ENCODE measurements at regions not wholly inside any gene's neighbourhood (a gene's known extent, or its start where the extent isn't known, plus 50 kb on each side); places are given as distances from the start of the nearest gene placed in this dataset.

DNA sequence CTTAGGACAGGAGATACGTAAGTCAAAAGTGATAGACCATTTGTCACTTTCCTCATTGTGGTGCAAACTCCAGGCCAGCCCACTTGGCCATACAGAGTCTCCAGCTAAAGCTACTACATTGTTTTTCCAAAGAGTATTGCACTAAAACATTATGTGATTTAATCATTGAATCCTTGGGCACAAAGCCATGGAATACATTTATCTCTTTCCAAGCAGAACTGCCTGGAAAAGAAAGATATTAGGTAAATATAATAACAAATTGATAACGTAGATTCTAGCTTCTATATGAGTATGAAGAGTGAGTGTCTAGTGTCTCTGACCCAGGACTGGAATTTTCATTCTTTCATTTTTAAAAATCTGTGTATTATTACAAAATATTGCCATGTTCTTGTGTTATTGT, 863.7 kb upstream of the SEMA6D start:
- Histone ChIP-seq H3K4me3 (ENCODE audit: low read length in 2 of 2) (no peak overlapping the region), H3K9me3 (ENCODE audit: control insufficient read depth, low read length) (no peaks in the 10 kb centered on the region), H3K27me3 (ENCODE audit: control insufficient read depth in 1 of 2, insufficient read depth in 2 of 2, low read length in 1 of 2) (no peaks in the 10 kb centered on the region), H3K4me1 (ENCODE audit: control insufficient read depth in 1 of 2, insufficient read depth in 2 of 2, low read length in 2 of 2) (no peaks in the 10 kb centered on the region), H3K27ac (ENCODE audit: low read depth in 1 of 2, low read length in 2 of 2) (no peak overlapping the region), H3K36me3 (ENCODE audit: control insufficient read depth in 1 of 2, insufficient read depth in 2 of 2, low read length in 1 of 2) (no peaks in the 10 kb centered on the region)
- intact Hi-C loops (cut with DNase I): no loop called here
- no peak for DNase-seq
- 78% methylated on average over 2 of the region's 2 CpGs for WGBS, 2 donors
- no peak for ATAC-seq (ENCODE audit: low FRiP score)

DNA sequence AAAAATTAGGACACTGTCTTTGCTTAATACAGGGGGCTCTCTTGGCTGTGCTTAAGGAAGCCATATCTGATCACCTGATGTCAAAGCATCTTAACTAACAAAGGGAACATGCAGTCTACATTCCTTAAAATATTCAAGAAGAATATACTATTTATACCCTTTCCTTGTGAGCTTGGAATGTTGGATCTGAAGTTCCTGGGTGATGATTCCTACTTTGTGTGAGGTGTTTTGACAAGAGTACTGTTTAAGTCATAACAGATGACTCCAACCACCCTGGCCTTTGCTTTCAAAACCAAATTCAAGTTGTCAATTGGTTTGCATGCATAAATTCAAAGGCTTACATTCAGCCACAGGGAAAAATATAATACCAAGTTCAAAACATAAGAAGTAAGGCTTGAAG, 862.7 kb upstream of the SEMA6D start:
- no peak for ATAC-seq (ENCODE audit: low FRiP score)
- Histone ChIP-seq H3K9me3 (ENCODE audit: control insufficient read depth, low read length) (no peaks in the 10 kb centered on the region), H3K27me3 (ENCODE audit: control insufficient read depth in 1 of 2, insufficient read depth in 2 of 2, low read length in 1 of 2) (no peaks in the 10 kb centered on the region), H3K36me3 (ENCODE audit: control insufficient read depth in 1 of 2, insufficient read depth in 2 of 2, low read length in 1 of 2) (no peaks in the 10 kb centered on the region), H3K27ac (ENCODE audit: low read depth in 1 of 2, low read length in 2 of 2) (no peak overlapping the region), H3K4me3 (ENCODE audit: low read length in 2 of 2) (no peak overlapping the region), H3K4me1 (ENCODE audit: control insufficient read depth in 1 of 2, insufficient read depth in 2 of 2, low read length in 2 of 2) (no peaks in the 10 kb centered on the region)
- intact Hi-C loops (cut with DNase I): no loop called here
- no peak for DNase-seq

DNA sequence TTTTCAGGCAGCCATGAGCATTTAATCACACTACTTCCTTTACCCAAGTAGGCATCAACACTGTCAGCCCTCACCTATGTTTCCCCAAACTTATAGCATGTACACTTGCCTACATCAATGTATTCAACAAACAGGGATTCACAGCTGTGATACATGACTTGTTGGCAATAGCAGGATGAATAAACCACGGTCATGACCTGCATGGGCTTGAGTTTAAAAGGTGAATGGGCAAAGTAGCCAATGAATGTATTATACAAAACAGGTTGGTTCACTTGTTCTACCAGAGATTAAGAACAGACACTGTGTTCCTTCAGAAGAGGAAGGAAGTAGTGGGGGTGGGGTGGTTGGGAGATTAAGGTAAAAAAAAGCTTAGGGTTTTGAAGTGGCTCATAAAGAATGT, 861.9 kb upstream of the SEMA6D start:
- Histone ChIP-seq H3K4me3 (ENCODE audit: low read length in 2 of 2) (no peak overlapping the region), H3K36me3 (ENCODE audit: control insufficient read depth in 1 of 2, insufficient read depth in 2 of 2, low read length in 1 of 2) (no peaks in the 10 kb centered on the region), H3K27me3 (ENCODE audit: control insufficient read depth in 1 of 2, insufficient read depth in 2 of 2, low read length in 1 of 2) (no peaks in the 10 kb centered on the region), H3K27ac (ENCODE audit: low read depth in 1 of 2, low read length in 2 of 2) (no peak overlapping the region), H3K9me3 (ENCODE audit: control insufficient read depth, low read length) (no peaks in the 10 kb centered on the region), H3K4me1 (ENCODE audit: control insufficient read depth in 1 of 2, insufficient read depth in 2 of 2, low read length in 2 of 2) (no peaks in the 10 kb centered on the region)
- WGBS, 2 donors: 88 to 92% methylated on average over 1 of the region's 1 CpG
- intact Hi-C loops (cut with DNase I): no loop called here
- ATAC-seq (ENCODE audit: low FRiP score) (no peak), DNase-seq (no peak)

DNA sequence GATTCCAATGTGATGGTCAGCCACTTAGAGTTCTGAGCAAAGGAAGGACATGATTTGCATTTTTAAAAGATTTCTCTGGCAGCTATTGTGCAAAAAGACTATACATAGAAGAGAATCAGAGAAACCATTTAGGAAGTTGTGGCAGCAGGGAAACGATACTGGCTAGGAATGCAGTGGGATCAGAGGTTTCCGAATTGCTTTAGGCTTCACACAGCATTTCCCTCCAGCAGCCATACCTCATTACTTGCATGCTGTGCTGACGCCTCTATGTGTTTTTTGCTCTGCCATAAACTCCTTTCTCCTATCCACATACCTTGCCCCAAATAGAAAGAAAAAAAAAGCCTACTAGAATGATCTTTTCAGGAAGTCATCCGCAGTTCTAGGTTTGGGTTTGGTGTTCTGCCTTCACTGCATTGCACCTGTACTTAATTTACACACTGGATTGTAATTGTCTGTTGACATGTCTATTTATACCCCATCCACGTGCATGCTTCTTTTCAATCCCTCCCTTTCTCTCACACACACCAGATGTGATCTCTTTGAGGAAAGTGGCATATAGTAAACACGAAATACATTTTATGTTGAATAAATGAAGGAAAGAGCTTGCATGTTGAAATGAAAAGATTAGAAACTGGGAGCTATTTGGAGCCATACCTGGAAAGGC, 860.3 kb upstream of the SEMA6D start:
- no peak for ATAC-seq (ENCODE audit: low FRiP score)
- Histone ChIP-seq H3K9me3 (ENCODE audit: control insufficient read depth, low read length) (no peaks in the 10 kb centered on the region), H3K27me3 (ENCODE audit: control insufficient read depth in 1 of 2, insufficient read depth in 2 of 2, low read length in 1 of 2) (no peaks in the 10 kb centered on the region), H3K36me3 (ENCODE audit: control insufficient read depth in 1 of 2, insufficient read depth in 2 of 2, low read length in 1 of 2) (no peaks in the 10 kb centered on the region), H3K4me1 (ENCODE audit: control insufficient read depth in 1 of 2, insufficient read depth in 2 of 2, low read length in 2 of 2) (no peaks in the 10 kb centered on the region), H3K27ac (ENCODE audit: low read depth in 1 of 2, low read length in 2 of 2) (no peak overlapping the region), H3K4me3 (ENCODE audit: low read length in 2 of 2) (no peak overlapping the region)
- DNase-seq: no peak
- intact Hi-C loops (cut with DNase I): no loop called here
- WGBS, 2 donors: 84% methylated on average over 6 of the region's 6 CpGs

DNA sequence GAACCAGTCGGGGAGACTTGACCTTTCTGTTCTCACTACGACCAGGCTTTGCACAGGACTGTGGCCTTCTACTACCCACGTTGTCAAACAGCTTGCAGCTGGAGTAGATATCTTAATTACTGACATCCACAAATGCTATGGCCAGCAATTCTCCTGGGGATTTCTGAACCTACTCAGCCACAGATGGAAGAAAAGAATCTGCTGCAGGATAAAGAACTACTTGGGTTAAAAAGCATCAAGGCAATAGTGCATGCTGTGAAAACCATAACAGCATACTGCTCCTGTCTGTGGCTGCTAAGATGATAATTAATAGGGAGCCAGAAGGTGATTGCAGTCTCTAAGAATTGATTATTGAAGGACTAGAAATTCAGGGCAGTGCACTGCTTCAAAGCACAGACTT, 859.2 kb upstream of the SEMA6D start:
- 62 to 68% methylated on average over 3 of the region's 3 CpGs for WGBS, 2 donors
- no peak overlapping the region for H3K4me3 ChIP-seq (ENCODE audit: low read length in 2 of 2)
- no peak overlapping the region for H3K27ac ChIP-seq (ENCODE audit: low read depth in 1 of 2, low read length in 2 of 2)
- DNase-seq (no peak), ATAC-seq (ENCODE audit: low FRiP score) (no peak)
- H3K9me3 ChIP-seq (ENCODE audit: control insufficient read depth, low read length): no peaks in the 10 kb centered on the region
- no peaks in the 10 kb centered on the region for H3K4me1 ChIP-seq (ENCODE audit: control insufficient read depth in 1 of 2, insufficient read depth in 2 of 2, low read length in 2 of 2)
- H3K27me3 ChIP-seq (ENCODE audit: control insufficient read depth in 1 of 2, insufficient read depth in 2 of 2, low read length in 1 of 2): no peaks in the 10 kb centered on the region
- H3K36me3 ChIP-seq (ENCODE audit: control insufficient read depth in 1 of 2, insufficient read depth in 2 of 2, low read length in 1 of 2): no peaks in the 10 kb centered on the region
- intact Hi-C loops (cut with DNase I): no loop called here

DNA sequence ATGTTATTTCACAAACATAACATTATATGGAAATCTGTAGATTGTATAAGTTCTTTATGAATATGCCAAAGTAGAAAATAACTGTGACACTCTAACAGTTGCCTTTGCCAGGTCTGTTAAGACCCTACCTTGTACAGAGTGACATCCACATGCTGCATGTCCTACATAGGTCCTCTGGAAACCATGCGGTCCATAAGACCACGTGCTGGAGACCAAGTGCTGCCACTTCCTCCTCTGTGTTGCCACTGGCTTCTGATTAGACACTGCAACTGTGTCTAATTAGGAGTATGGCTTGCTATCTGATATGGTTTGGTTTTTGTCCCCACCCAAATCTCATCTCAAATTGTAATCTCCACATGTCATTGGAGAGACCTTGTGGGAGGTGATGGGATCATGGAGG, 855.5 kb upstream of the SEMA6D start:
- DNase-seq: no peak
- Histone ChIP-seq H3K4me1 (ENCODE audit: control insufficient read depth in 1 of 2, insufficient read depth in 2 of 2, low read length in 2 of 2) (no peaks in the 10 kb centered on the region), H3K27ac (ENCODE audit: low read depth in 1 of 2, low read length in 2 of 2) (no peak overlapping the region), H3K27me3 (ENCODE audit: control insufficient read depth in 1 of 2, insufficient read depth in 2 of 2, low read length in 1 of 2) (no peaks in the 10 kb centered on the region), H3K36me3 (ENCODE audit: control insufficient read depth in 1 of 2, insufficient read depth in 2 of 2, low read length in 1 of 2) (no peaks in the 10 kb centered on the region), H3K4me3 (ENCODE audit: low read length in 2 of 2) (no peak overlapping the region), H3K9me3 (ENCODE audit: control insufficient read depth, low read length) (no peaks in the 10 kb centered on the region)
- ATAC-seq (ENCODE audit: low FRiP score): no peak
- 93 to 96% methylated on average over 2 of the region's 2 CpGs for WGBS, 2 donors
- intact Hi-C loops (cut with DNase I): no loop called here

DNA sequence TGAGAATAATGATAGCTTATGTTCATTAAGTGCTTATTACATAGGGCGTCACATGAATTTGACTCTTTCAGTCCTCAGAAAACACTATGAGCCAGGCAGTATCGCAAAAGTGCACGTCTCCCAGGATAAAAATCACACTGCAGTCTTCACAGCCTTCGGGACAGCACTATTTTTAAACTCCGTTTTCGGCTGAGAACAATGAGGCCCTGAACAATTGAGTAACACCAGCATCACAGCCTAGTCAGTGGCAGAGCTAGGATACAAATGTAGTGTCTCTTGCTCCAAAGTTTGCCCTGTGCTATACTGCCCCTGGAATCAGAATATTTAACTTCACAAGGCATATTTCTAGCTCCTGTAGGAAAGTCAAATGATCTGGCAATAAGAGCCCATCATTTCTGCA, 852.1 kb upstream of the SEMA6D start:
- Histone ChIP-seq H3K27ac (ENCODE audit: low read depth in 1 of 2, low read length in 2 of 2) (no peak overlapping the region), H3K4me3 (ENCODE audit: low read length in 2 of 2) (no peak overlapping the region), H3K9me3 (ENCODE audit: control insufficient read depth, low read length) (no peaks in the 10 kb centered on the region), H3K36me3 (ENCODE audit: control insufficient read depth in 1 of 2, insufficient read depth in 2 of 2, low read length in 1 of 2) (no peaks in the 10 kb centered on the region), H3K4me1 (ENCODE audit: control insufficient read depth in 1 of 2, insufficient read depth in 2 of 2, low read length in 2 of 2) (no peaks in the 10 kb centered on the region), H3K27me3 (ENCODE audit: control insufficient read depth in 1 of 2, insufficient read depth in 2 of 2, low read length in 1 of 2) (no peaks in the 10 kb centered on the region)
- no peak for ATAC-seq (ENCODE audit: low FRiP score)
- DNase-seq: no peak
- WGBS, 2 donors: 75 to 79% methylated on average over 6 of the region's 6 CpGs
- intact Hi-C loops (cut with DNase I): no loop called here

DNA sequence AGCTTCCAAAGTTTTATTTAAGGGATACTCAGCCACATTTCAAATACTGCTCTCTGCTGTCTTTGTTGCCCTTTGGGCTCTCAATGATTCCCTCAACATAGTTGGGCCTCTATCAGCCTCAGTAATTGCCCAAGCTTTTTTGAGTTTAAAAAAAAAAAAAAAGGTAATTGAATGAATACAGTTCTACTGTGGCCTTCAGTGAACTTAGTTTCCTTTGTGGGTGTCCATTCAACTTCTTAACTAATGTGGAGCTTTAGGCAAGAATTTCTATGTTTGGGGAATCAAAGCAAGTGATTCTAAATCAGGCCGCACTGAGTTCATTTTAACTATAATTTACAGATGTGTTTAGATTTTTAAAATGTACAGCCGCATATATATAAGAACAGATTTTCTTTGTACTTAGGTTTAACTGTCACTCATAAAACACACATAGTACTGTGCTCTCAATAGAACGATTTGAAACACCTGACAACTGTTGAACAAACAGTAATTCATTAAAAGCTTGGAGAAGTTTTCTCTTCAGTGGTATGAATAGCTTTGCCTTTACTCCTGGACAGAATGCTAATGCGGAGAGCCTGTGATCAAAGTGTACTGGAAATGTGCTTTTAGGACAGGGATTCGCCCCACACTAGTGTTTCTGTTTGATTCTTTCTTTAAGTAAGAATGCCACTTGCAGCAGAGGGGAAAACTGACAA, 844.9 kb upstream of the SEMA6D start:
- 78 to 83% methylated on average over 5 of the region's 5 CpGs for whole genome bisulfite sequencing, 2 donors
- Histone ChIP-seq H3K9me3 (ENCODE audit: control insufficient read depth, low read length) (no peaks in the 10 kb centered on the region), H3K36me3 (ENCODE audit: control insufficient read depth in 1 of 2, insufficient read depth in 2 of 2, low read length in 1 of 2) (no peaks in the 10 kb centered on the region), H3K4me1 (ENCODE audit: control insufficient read depth in 1 of 2, insufficient read depth in 2 of 2, low read length in 2 of 2) (no peaks in the 10 kb centered on the region), H3K27ac (ENCODE audit: low read depth in 1 of 2, low read length in 2 of 2) (no peak overlapping the region), H3K4me3 (ENCODE audit: low read length in 2 of 2) (no peak overlapping the region), H3K27me3 (ENCODE audit: control insufficient read depth in 1 of 2, insufficient read depth in 2 of 2, low read length in 1 of 2) (no peaks in the 10 kb centered on the region)
- DNase-seq (no peak), ATAC-seq (ENCODE audit: low FRiP score) (no peak)
- intact Hi-C loops (cut with DNase I): no loop called here

DNA sequence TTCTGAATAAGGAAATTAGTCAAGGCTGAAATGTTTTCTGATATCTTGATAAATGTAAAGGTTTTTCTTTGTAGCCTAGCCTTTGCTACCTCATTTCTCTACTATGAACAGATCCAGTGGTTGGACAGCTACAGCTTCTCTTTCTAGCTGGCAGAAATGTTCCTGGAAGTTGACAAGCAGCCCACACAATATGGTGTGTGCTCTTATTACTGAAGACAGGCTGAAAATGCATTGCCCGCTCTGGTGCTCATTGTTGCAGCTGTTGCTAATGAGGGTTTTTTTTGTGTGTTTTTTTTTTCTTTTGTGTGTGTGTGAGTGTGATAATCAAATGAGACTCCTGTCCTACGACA, 844.3 kb upstream of the SEMA6D start:
- no peaks in the 10 kb centered on the region for H3K4me1 ChIP-seq (ENCODE audit: control insufficient read depth in 1 of 2, insufficient read depth in 2 of 2, low read length in 2 of 2)
- H3K27me3 ChIP-seq (ENCODE audit: control insufficient read depth in 1 of 2, insufficient read depth in 2 of 2, low read length in 1 of 2): no peaks in the 10 kb centered on the region
- 97 to 98% methylated on average over 2 of the region's 2 CpGs for WGBS, 2 donors
- ATAC-seq (ENCODE audit: low FRiP score) (no peak), DNase-seq (no peak)
- H3K27ac ChIP-seq (ENCODE audit: low read depth in 1 of 2, low read length in 2 of 2): no peak overlapping the region
- intact Hi-C loops (cut with DNase I): no loop called here
- no peaks in the 10 kb centered on the region for H3K36me3 ChIP-seq (ENCODE audit: control insufficient read depth in 1 of 2, insufficient read depth in 2 of 2, low read length in 1 of 2)
- H3K4me3 ChIP-seq (ENCODE audit: low read length in 2 of 2): no peak overlapping the region
- H3K9me3 ChIP-seq (ENCODE audit: control insufficient read depth, low read length): no peaks in the 10 kb centered on the region

Data from aorta (tissue), 5 donors.